Hepatocyte (in vitro differentiated cells): ENCODE measurements at regions not wholly inside any gene's neighbourhood (a gene's known extent, or its start where the extent isn't known, plus 50 kb on each side); places are given as distances from the start of the nearest gene placed in this dataset.
"Not testable (repeated sequence)": the region's sequence is repeated elsewhere in the genome, so short reads cannot be mapped to it uniquely, and the experiment has no call there.

Source experiments
- DNase-seq: peaks from one replicate; pipeline ENCODE4 v3.0.0-alpha.2; 2016; ENCODE audit warnings: low spot score
- H2AFZ ChIP-seq: fragments of 200-600 bp; sonication (generic); 2 replicates; pipeline ENCODE4 v1.6.0; 2016; ENCODE audit warnings: antibody characterized with exemption, mild to moderate bottlenecking
- H3K27ac ChIP-seq: fragments of 200-600 bp; sonication (generic); 2 replicates; pipeline ENCODE4 v1.5.1; 2016; ENCODE audit warnings: mild to moderate bottlenecking
- H3K27me3 ChIP-seq: fragments of 200-600 bp; sonication (generic); 2 replicates; pipeline ENCODE4 v1.6.1; 2016
- H3K36me3 ChIP-seq: fragments of 200-600 bp; sonication (generic); replicated peaks from 2 replicates; pipeline ENCODE4 v1.5.1; 2016; ENCODE audit warnings: low read depth; ENCODE audit not compliant: insufficient read depth
- H3K4me1 ChIP-seq: fragments of 200-600 bp; sonication (generic); 2 replicates; pipeline ENCODE4 v1.5.1; 2016; ENCODE audit warnings: mild to moderate bottlenecking, moderate library complexity; ENCODE audit not compliant: insufficient read depth
- H3K4me2 ChIP-seq: fragments of 200-600 bp; sonication (generic); 2 replicates; pipeline ENCODE4 v1.6.0; 2016
- H3K4me3 ChIP-seq: fragments of 200-600 bp; sonication (generic); 2 replicates; pipeline ENCODE4 v1.5.1; 2016; ENCODE audit warnings: mild to moderate bottlenecking
- H3K79me2 ChIP-seq: fragments of 200-600 bp; sonication (generic); 2 replicates; pipeline ENCODE4 v1.6.0; 2017; ENCODE audit warnings: mild to moderate bottlenecking
- H3K9me2 ChIP-seq: fragments of 200-600 bp; sonication (generic); replicated peaks from 2 replicates; pipeline ENCODE4 v1.6.0; 2017; ENCODE audit warnings: mild to moderate bottlenecking; ENCODE audit not compliant: insufficient read depth
- H3K9me3 ChIP-seq: fragments of 200-600 bp; sonication (generic); 2 replicates; pipeline ENCODE4 v1.5.1; 2016; ENCODE audit warnings: low read depth, mild to moderate bottlenecking
- H4K20me1 ChIP-seq: fragments of 200-600 bp; sonication (generic); 2 replicates; pipeline ENCODE4 v1.6.0; 2016; ENCODE audit warnings: mild to moderate bottlenecking; ENCODE audit not compliant: insufficient read depth, poor library complexity, severe bottlenecking
- EZH2 ChIP-seq: fragments of 200-600 bp; sonication (generic); IDR thresholded peaks from 2 replicates; pipeline ENCODE4 v1.6.1; 2016; ENCODE audit warnings: antibody characterized with exemption, mild to moderate bottlenecking, borderline replicate concordance
- EZH2phosphoT487 ChIP-seq: fragments of 200-600 bp; sonication (generic); IDR thresholded peaks from one replicate; pipeline ENCODE4 v1.6.1; 2018; ENCODE audit warnings: antibody characterized with exemption, mild to moderate bottlenecking, low read depth, moderate library complexity; ENCODE audit not compliant: unreplicated experiment, severe bottlenecking
- WGBS: methylation state at CpG from one replicate; pipeline ENCODE4 v1.1.6; 2016; ENCODE audit warnings: low lambda C conversion rate; ENCODE audit errors: missing lambda C conversion rate; 5-methylcytosine and 5-hydroxymethylcytosine counted together
- TF ChIP-seq, protein P1 (sequence below): fragments of 200-600 bp; sonication (generic); IDR thresholded peaks from 2 replicates; pipeline ENCODE4 v1.5.1; 2016; ENCODE audit warnings: antibody characterized with exemption, mild to moderate bottlenecking; ENCODE audit not compliant: poor library complexity

DNA sequence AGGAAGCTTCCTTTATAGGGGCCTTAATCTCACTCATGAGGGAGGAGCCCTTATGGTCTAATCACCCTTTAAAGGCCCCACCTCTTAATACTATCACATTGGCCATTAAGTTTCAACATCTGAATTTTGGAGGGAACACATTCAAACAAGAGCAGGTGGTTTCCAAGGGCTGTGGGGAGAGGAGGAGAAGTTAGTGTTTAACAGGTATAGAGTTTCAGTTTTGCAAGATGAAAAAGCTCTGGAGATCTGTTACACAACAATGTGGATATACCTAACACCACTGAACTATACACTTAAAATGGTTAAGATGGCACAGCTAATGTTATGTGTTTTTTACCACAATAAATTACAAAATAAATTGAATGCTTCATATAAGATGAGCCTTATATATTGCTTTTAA, 113.4 kb upstream of the DNAH14 start:
- no peak for TF ChIP-seq EZH2
- TF ChIP-seq, protein P1, sequence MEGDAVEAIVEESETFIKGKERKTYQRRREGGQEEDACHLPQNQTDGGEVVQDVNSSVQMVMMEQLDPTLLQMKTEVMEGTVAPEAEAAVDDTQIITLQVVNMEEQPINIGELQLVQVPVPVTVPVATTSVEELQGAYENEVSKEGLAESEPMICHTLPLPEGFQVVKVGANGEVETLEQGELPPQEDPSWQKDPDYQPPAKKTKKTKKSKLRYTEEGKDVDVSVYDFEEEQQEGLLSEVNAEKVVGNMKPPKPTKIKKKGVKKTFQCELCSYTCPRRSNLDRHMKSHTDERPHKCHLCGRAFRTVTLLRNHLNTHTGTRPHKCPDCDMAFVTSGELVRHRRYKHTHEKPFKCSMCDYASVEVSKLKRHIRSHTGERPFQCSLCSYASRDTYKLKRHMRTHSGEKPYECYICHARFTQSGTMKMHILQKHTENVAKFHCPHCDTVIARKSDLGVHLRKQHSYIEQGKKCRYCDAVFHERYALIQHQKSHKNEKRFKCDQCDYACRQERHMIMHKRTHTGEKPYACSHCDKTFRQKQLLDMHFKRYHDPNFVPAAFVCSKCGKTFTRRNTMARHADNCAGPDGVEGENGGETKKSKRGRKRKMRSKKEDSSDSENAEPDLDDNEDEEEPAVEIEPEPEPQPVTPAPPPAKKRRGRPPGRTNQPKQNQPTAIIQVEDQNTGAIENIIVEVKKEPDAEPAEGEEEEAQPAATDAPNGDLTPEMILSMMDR = no peak
- no peak for TF ChIP-seq EZH2phosphoT487
- no peak for DNase-seq
- Histone ChIP-seq H4K20me1 (no peaks in the 10 kb centered on the region), H3K79me2 (no peaks in the 10 kb centered on the region), H3K4me3 (no peak overlapping the region), H3K36me3 (no peaks in the 10 kb centered on the region), H3K9me3 (no peaks in the 10 kb centered on the region), H3K27me3 (no peaks in the 10 kb centered on the region), H3K4me2 (no peak overlapping the region), H3K4me1 (no peaks in the 10 kb centered on the region), H3K27ac (no peak overlapping the region), H2AFZ (no peak overlapping the region), H3K9me2 (no peaks in the 10 kb centered on the region)

DNA sequence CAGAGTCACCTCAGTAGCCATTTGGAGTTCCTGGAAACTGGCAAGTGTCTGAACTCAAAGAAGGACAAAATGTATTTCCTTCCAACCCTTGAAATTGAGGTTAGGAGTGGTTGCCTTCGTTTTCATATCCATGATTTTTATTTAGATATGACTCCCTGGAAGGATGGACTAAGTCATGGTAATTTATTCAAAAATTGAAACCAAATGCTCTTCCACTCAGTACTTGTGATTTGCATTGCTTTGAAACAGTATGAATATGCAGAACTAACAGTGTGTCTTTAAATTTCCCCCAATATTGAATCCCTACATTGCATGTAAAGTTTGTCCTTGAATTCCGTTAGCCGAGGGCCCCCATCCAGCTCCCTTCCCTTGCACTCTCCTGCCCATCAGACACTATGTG, 112.1 kb upstream of the DNAH14 start:
- no peaks in the 10 kb centered on the region for H3K9me2 ChIP-seq
- H3K27me3 ChIP-seq = no peaks in the 10 kb centered on the region
- no peak for TF ChIP-seq EZH2
- TF ChIP-seq EZH2phosphoT487 = no peak
- TF ChIP-seq, protein P1 = no peak
- no peaks in the 10 kb centered on the region for H3K36me3 ChIP-seq
- WGBS = 89% methylated on average over 3 of the region's 3 CpGs
- H4K20me1 ChIP-seq = no peaks in the 10 kb centered on the region
- no peak overlapping the region for H3K4me2 ChIP-seq
- no peaks in the 10 kb centered on the region for H3K4me1 ChIP-seq
- H3K4me3 ChIP-seq = no peak overlapping the region
- no peak for DNase-seq
- no peaks in the 10 kb centered on the region for H3K79me2 ChIP-seq
- H2AFZ ChIP-seq = no peak overlapping the region
- H3K27ac ChIP-seq = no peak overlapping the region
- no peaks in the 10 kb centered on the region for H3K9me3 ChIP-seq

DNA sequence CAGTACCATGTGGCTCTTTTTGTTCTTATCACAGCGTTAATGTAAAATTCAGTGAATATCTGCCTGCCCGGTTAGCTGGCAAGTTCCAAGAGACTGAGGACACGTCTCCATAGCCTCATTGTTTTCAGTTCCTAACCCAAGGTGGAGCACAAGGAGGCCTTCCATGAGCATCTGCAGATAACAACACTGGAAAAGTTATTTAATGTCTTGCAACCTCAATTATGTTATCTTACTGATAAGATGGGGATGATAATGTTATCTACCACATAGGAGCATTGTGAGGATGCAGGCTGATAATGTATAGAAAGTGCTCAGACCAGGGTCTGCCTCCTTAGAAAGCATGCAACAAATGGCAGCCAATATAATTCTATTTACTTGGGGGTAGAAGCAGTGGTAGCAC, 109.6 kb upstream of the DNAH14 start:
- Histone ChIP-seq H3K9me3 (no peaks in the 10 kb centered on the region), H3K9me2 (no peaks in the 10 kb centered on the region), H3K27me3 (no peaks in the 10 kb centered on the region), H3K4me3 (no peak overlapping the region), H2AFZ (no peak overlapping the region), H3K4me1 (no peaks in the 10 kb centered on the region), H3K27ac (no peak overlapping the region), H3K79me2 (no peaks in the 10 kb centered on the region), H4K20me1 (no peaks in the 10 kb centered on the region), H3K4me2 (no peak overlapping the region), H3K36me3 (no peaks in the 10 kb centered on the region)
- DNase-seq = no peak
- TF ChIP-seq EZH2phosphoT487 (no peak), EZH2 (no peak)
- TF ChIP-seq, protein P1 = no peak
- 68% methylated on average over 3 of the region's 3 CpGs for WGBS

DNA sequence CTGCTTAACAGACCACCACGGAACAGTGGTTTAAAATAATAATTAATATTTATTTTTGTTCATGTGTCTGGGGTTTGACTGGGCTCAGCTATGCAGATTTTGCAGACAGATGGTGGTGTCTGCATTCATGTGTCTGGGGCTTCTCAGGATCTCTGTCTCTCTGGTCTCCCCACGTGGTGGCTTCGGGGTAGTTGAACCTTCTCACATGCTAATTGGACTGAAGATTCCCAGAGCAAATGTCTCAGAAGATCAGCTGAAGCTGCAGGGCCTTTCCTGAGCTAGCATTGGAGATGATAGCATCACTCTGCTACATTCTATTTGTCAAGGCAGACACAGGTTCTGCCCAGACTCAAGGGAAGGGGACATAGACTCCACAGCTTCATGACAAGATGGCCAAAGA, 109.1 kb upstream of the DNAH14 start:
- no peaks in the 10 kb centered on the region for H3K27me3 ChIP-seq
- no peaks in the 10 kb centered on the region for H3K36me3 ChIP-seq
- WGBS = 74% methylated on average over 3 of the region's 3 CpGs
- no peaks in the 10 kb centered on the region for H3K9me2 ChIP-seq
- TF ChIP-seq, protein P1 = no peak
- TF ChIP-seq EZH2 (no peak), EZH2phosphoT487 (no peak)
- H3K27ac ChIP-seq = no peak overlapping the region
- no peak overlapping the region for H3K4me2 ChIP-seq
- H3K4me3 ChIP-seq = no peak overlapping the region
- no peaks in the 10 kb centered on the region for H4K20me1 ChIP-seq
- H2AFZ ChIP-seq = no peak overlapping the region
- no peak for DNase-seq
- H3K79me2 ChIP-seq = no peaks in the 10 kb centered on the region
- H3K4me1 ChIP-seq = no peaks in the 10 kb centered on the region
- no peaks in the 10 kb centered on the region for H3K9me3 ChIP-seq

DNA sequence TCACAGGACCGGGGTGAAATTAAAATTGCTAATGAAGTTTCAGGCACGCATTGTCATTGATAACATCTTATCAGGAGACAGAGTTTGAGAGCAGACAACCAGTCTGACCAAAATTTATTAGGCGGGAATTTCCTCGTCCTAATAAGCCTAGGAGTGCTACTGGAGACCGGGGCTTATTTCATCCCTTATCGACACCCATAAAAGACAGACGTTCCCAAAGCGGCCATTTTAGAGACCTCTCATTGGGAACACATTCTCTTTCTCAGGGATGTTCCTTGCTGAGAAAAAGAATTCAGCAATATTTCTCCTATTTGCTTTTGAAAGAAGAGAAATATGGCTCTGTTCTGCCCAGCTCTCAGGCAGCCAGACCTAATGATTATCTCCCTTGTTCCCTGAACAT, 107.7 kb upstream of the DNAH14 start:
- not testable (repeated sequence) for H2AFZ ChIP-seq, DNase-seq, H3K4me2 ChIP-seq, H4K20me1 ChIP-seq, H3K79me2 ChIP-seq, H3K4me1 ChIP-seq, H3K4me3 ChIP-seq, H3K9me2 ChIP-seq, H3K36me3 ChIP-seq, H3K27me3 ChIP-seq, H3K27ac ChIP-seq, H3K9me3 ChIP-seq
- 95% methylated on average over 8 of the region's 8 CpGs for WGBS
